ENCODE measurements at regions not wholly inside any gene's neighbourhood (a gene's known extent, or its start where the extent isn't known, plus 50 kb on each side); places are given as distances from the start of the nearest gene placed in this dataset.

DNA sequence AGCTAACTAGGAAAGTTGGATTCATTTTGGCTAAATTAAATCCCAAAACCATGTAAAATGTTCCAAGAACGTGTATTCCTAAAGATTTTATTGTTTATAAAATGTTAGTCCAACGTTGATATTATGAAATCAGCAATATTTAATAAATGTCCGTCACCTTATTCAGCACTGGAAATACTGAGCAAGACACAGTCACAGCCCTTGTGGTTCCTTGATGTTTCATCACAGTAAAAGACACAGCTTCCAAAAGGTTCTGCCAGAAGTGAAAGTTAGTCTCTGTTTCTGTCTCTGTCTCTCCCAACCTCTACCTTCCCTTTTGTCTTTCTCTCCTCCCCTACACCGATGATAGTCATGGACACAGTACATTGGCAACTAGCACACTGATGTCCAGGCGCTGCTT, 82.2 kb upstream of the BOC start:
- Histone ChIP-seq H3K36me3 (no peaks in the 10 kb centered on the region), H3K27me3 (ENCODE audit: insufficient read depth, low read depth, severe bottlenecking) (no peaks in the 10 kb centered on the region), H3K27ac (no peak overlapping the region), H3K4me3 (ENCODE audit: low read depth, low read length) (no peak overlapping the region), H3K9me3 (ENCODE audit: severe bottlenecking) (no peaks in the 10 kb centered on the region)
- TF ChIP-seq, protein P1, sequence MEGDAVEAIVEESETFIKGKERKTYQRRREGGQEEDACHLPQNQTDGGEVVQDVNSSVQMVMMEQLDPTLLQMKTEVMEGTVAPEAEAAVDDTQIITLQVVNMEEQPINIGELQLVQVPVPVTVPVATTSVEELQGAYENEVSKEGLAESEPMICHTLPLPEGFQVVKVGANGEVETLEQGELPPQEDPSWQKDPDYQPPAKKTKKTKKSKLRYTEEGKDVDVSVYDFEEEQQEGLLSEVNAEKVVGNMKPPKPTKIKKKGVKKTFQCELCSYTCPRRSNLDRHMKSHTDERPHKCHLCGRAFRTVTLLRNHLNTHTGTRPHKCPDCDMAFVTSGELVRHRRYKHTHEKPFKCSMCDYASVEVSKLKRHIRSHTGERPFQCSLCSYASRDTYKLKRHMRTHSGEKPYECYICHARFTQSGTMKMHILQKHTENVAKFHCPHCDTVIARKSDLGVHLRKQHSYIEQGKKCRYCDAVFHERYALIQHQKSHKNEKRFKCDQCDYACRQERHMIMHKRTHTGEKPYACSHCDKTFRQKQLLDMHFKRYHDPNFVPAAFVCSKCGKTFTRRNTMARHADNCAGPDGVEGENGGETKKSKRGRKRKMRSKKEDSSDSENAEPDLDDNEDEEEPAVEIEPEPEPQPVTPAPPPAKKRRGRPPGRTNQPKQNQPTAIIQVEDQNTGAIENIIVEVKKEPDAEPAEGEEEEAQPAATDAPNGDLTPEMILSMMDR (IDR thresholded peaks at IDR 0.05; ENCODE audit: low read depth, low read length): no peak
- no peak for DNase-seq

DNA sequence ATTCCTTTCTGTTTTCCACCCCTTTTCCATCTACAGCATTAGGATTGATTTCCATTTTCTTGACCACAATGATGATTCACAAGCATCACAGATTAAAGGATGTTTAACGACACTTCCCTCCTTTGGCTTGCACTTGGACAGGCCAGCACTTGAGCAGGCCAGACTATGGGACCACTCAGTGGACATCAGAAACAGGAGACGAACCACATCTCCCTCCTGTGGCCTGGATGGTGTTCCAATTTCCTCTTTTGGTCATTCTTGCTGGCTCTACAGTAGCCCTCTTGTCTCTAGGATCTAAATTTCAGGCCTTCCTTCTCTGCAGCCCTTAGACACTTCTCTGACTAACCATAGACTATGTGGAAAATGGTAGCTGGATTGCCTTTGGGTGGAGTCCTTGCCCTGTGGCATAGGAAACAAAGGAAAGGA, 78.8 kb upstream of the BOC start:
- H3K27me3 ChIP-seq (ENCODE audit: insufficient read depth, low read depth, severe bottlenecking): no peaks in the 10 kb centered on the region
- no peak for DNase-seq
- H3K9me3 ChIP-seq (ENCODE audit: severe bottlenecking): no peaks in the 10 kb centered on the region
- no peaks in the 10 kb centered on the region for H3K36me3 ChIP-seq
- H3K27ac ChIP-seq: no peak overlapping the region
- no peak overlapping the region for H3K4me3 ChIP-seq (ENCODE audit: low read depth, low read length)
- TF ChIP-seq, protein P1 (IDR thresholded peaks at IDR 0.05; ENCODE audit: low read depth, low read length): no peak

DNA sequence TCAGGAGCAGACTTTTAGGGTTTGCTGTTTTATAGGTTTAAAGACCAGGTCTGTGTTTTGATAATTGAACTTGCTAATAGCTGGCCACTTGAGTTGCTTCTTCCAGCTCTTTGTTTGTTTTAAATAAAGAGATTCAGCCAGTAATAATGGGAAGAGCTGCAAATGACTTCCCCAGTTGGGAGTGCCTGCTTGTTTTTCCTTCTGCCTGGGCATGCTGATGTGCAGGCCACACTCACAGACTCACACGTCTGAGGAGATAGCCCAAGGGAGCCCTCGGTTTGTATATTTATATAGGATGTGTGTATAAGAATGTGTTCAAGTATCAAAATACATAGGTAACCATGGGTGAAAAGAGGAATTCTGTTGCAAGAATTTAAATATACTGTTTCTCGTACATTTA, 78.2 kb upstream of the BOC start:
- H3K36me3 ChIP-seq: no peaks in the 10 kb centered on the region
- no peaks in the 10 kb centered on the region for H3K27me3 ChIP-seq (ENCODE audit: insufficient read depth, low read depth, severe bottlenecking)
- no peak overlapping the region for H3K4me3 ChIP-seq (ENCODE audit: low read depth, low read length)
- TF ChIP-seq, protein P1 (IDR thresholded peaks at IDR 0.05; ENCODE audit: low read depth, low read length): no peak
- no peak overlapping the region for H3K27ac ChIP-seq
- DNase-seq: no peak
- H3K9me3 ChIP-seq (ENCODE audit: severe bottlenecking): no peaks in the 10 kb centered on the region

DNA sequence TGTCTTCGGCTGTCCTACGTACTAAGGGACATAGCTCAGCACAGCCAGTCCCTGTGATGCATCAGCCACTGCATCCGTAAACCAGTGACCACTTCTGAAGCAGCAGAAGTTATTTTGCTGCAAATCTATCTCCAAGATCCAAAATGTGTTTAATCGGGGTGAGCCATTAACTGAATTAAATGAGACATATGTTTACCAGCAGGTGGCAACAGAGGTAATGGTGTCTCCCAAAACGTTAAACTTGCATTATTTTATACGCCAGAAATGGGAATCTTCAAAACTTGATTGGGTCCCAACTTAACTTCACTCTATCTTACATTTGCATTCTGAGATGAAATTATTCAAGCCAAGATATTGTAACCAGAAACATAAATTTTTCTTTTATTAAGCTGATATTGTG, 75.3 kb upstream of the BOC start:
- H3K9me3 ChIP-seq (ENCODE audit: severe bottlenecking): no peaks in the 10 kb centered on the region
- no peak for DNase-seq
- no peaks in the 10 kb centered on the region for H3K27me3 ChIP-seq (ENCODE audit: insufficient read depth, low read depth, severe bottlenecking)
- H3K27ac ChIP-seq: no peak overlapping the region
- H3K36me3 ChIP-seq: no peaks in the 10 kb centered on the region
- H3K4me3 ChIP-seq (ENCODE audit: low read depth, low read length): no peak overlapping the region
- TF ChIP-seq, protein P1 (IDR thresholded peaks at IDR 0.05; ENCODE audit: low read depth, low read length): peak; percentile 40; the same call in 1 of the 2 replicates

DNA sequence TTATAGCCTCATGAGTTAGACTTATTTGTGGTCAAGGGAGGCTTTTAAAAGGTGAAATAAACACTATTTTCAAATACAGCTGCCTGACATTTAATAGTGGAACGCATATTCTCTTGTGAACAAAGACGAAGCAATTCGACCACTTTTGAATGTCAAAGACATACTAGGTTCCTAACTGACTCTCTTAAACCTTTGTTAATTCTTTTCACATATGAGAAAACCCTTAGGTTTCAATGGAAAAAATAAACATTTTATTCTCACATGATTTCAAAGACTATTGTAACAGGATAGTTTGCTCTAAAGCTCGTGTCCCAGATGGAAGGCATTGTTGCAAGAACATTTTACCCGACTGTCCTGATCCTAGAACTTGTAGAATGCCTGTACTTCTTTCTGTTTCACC, 74.8 kb upstream of the BOC start:
- Histone ChIP-seq H3K27me3 (ENCODE audit: insufficient read depth, low read depth, severe bottlenecking) (no peaks in the 10 kb centered on the region), H3K27ac (no peak overlapping the region), H3K36me3 (no peaks in the 10 kb centered on the region), H3K9me3 (ENCODE audit: severe bottlenecking) (no peaks in the 10 kb centered on the region), H3K4me3 (ENCODE audit: low read depth, low read length) (no peak overlapping the region)
- no peak for DNase-seq
- TF ChIP-seq, protein P1 (IDR thresholded peaks at IDR 0.05; ENCODE audit: low read depth, low read length): no peak
